Neural progenitor cell (in vitro differentiated cells): ENCODE measurements at regions not wholly inside any gene's neighbourhood (a gene's known extent, or its start where the extent isn't known, plus 50 kb on each side); places are given as distances from the start of the nearest gene placed in this dataset.

Experiments
- DNase-seq: peaks from one replicate; pipeline ENCODE4 v3.0.0-alpha.2; 2016; ENCODE audit warnings: low spot score
- H2AFZ ChIP-seq: fragments of 200-600 bp; sonication (generic); replicated peaks from 2 replicates; pipeline ENCODE4 v1.6.1; 2016; ENCODE audit warnings: antibody characterized with exemption
- H3F3A ChIP-seq: fragments of 200-600 bp; sonication (generic); 2 replicates; pipeline ENCODE4 v1.6.1; 2016; ENCODE audit warnings: antibody characterized with exemption, low read depth
- H3K27ac ChIP-seq: fragments of 200-600 bp; sonication (generic); 2 replicates; pipeline ENCODE4 v1.5.1; 2016; ENCODE audit warnings: mild to moderate bottlenecking
- H3K27me3 ChIP-seq: fragments of 200-600 bp; sonication (generic); 2 replicates; pipeline ENCODE4 v1.6.1; 2016; ENCODE audit warnings: mild to moderate bottlenecking, moderate library complexity
- H3K36me3 ChIP-seq: fragments of 200-600 bp; sonication (generic); 2 replicates; pipeline ENCODE4 v1.5.1; 2016
- H3K4me1 ChIP-seq: fragments of 200-600 bp; sonication (generic); 2 replicates; pipeline ENCODE4 v1.6.1; 2016; ENCODE audit warnings: mixed run types
- H3K4me2 ChIP-seq: fragments of 200-600 bp; sonication (generic); 2 replicates; pipeline ENCODE4 v1.6.1; 2016
- H3K4me3 ChIP-seq: fragments of 200-600 bp; sonication (generic); 2 replicates; pipeline ENCODE4 v1.5.1; 2016
- H3K79me2 ChIP-seq: fragments of 200-600 bp; sonication (generic); 2 replicates; pipeline ENCODE4 v1.6.1; 2016; ENCODE audit warnings: low read depth
- H3K9ac ChIP-seq: fragments of 200-600 bp; sonication (generic); 2 replicates; pipeline ENCODE4 v1.6.1; 2016
- H3K9me3 ChIP-seq: fragments of 200-600 bp; sonication (generic); 2 replicates; pipeline ENCODE4 v1.5.1; 2016; ENCODE audit warnings: low read depth
- H4K20me1 ChIP-seq: fragments of 200-600 bp; sonication (generic); 2 replicates; pipeline ENCODE4 v1.6.1; 2016; ENCODE audit warnings: low read depth
- H3K27ac Mint-ChIP-seq: 3 replicates; pipeline ENCODE4 v1.8.0; 2021; ENCODE audit warnings: mixed read lengths
- H3K27me3 Mint-ChIP-seq: 2 replicates; pipeline ENCODE4 v1.8.0; 2022; ENCODE audit warnings: low read depth, mild to moderate bottlenecking, inconsistent platforms, moderate library complexity, mixed read lengths; ENCODE audit not compliant: insufficient read depth
- H3K36me3 Mint-ChIP-seq: 3 replicates; pipeline ENCODE4 v1.8.0; 2021; ENCODE audit warnings: mixed read lengths
- H3K4me1 Mint-ChIP-seq: 3 replicates; pipeline ENCODE4 v1.8.0; 2021; ENCODE audit warnings: mixed read lengths
- H3K4me3 Mint-ChIP-seq: 3 replicates; pipeline ENCODE4 v1.8.0; 2021; ENCODE audit warnings: mild to moderate bottlenecking, moderate library complexity, mixed read lengths
- H3K9me3 Mint-ChIP-seq: 3 replicates; pipeline ENCODE4 v1.8.0; 2020; ENCODE audit warnings: mixed read lengths
- EZH2 ChIP-seq: fragments of 200-600 bp; sonication (generic); IDR thresholded peaks from 2 replicates; pipeline ENCODE4 v1.6.1; 2017; ENCODE audit warnings: antibody characterized with exemption, mild to moderate bottlenecking, moderate library complexity
- EZH2phosphoT487 ChIP-seq: fragments of 200-600 bp; sonication (generic); IDR thresholded peaks from 2 replicates; pipeline ENCODE4 v1.6.1; 2017; ENCODE audit warnings: antibody characterized with exemption
- TF ChIP-seq, protein P1 (sequence below): fragments of 200-600 bp; sonication (generic); IDR thresholded peaks from 2 replicates; pipeline ENCODE4 v1.5.1; 2017; ENCODE audit warnings: antibody characterized with exemption, mild to moderate bottlenecking

DNA sequence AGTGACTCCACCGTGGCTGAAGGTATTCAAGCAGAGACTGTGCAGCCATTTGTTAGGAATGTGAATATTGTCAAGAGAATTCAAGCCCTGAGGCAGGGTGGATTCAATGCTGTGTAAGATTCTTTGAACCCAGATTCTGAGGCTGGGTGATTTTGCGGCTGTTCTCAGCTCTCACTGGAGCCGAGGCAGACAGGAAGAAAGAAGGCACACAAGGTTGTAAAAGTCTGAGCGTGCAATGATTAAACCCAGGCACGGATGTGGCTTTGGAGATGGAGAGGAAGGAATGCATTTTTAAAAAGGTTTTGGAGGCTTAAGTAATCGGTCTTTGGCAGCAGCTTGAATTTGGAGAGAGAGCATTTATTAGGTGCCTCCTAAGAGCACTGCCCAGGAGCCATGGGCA is 187.9 kb downstream of the KATNAL1 start:
- peaks cover 10% of the 10 kb centered on the region for H3K27me3 Mint-ChIP-seq
- Histone ChIP-seq H3K36me3 (no peaks in the 10 kb centered on the region), H3F3A (peaks cover 4% of the 10 kb centered on the region), H3K27me3 (no peaks in the 10 kb centered on the region), H3K4me1 (peaks cover 4% of the 10 kb centered on the region), H4K20me1 (no peaks in the 10 kb centered on the region), H3K9ac (no peak overlapping the region), H3K27ac (no peak overlapping the region), H2AFZ (no peak overlapping the region), H3K9me3 (no peaks in the 10 kb centered on the region), H3K4me3 (no peak overlapping the region), H3K4me2 (no peak overlapping the region), H3K79me2 (no peaks in the 10 kb centered on the region)
- TF ChIP-seq EZH2 = no peak
- TF ChIP-seq EZH2phosphoT487 = no peak
- TF ChIP-seq, protein P1, sequence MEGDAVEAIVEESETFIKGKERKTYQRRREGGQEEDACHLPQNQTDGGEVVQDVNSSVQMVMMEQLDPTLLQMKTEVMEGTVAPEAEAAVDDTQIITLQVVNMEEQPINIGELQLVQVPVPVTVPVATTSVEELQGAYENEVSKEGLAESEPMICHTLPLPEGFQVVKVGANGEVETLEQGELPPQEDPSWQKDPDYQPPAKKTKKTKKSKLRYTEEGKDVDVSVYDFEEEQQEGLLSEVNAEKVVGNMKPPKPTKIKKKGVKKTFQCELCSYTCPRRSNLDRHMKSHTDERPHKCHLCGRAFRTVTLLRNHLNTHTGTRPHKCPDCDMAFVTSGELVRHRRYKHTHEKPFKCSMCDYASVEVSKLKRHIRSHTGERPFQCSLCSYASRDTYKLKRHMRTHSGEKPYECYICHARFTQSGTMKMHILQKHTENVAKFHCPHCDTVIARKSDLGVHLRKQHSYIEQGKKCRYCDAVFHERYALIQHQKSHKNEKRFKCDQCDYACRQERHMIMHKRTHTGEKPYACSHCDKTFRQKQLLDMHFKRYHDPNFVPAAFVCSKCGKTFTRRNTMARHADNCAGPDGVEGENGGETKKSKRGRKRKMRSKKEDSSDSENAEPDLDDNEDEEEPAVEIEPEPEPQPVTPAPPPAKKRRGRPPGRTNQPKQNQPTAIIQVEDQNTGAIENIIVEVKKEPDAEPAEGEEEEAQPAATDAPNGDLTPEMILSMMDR = no peak
- no peak overlapping the region for H3K4me3 Mint-ChIP-seq
- H3K4me1 Mint-ChIP-seq = peaks cover 32% of the 10 kb centered on the region
- H3K36me3 Mint-ChIP-seq = no peaks in the 10 kb centered on the region
- no peak overlapping the region for H3K27ac Mint-ChIP-seq
- no peak for DNase-seq
- peaks cover 10% of the 10 kb centered on the region for H3K9me3 Mint-ChIP-seq

DNA sequence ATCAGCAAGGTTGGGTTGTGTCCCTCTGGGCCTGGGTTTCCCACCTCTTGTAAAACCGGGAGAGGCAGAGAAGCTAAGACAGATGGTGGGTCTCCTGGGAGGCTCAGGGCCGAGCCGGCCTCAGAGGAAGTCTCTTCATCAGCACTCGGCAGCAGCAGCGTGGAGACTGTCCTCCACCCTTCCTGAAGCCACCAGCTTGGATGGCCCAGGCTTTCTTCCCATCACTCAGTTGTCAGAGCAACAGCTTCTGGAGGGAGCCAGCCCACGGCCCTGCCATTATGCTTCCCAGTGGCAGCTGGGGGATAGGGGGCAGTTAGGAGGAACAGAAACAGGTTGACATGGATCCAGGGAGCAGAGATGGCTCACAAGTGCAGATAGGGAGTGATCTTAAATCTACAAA is 191.0 kb downstream of the KATNAL1 start:
- H3K4me3 ChIP-seq = no peak overlapping the region

DNA sequence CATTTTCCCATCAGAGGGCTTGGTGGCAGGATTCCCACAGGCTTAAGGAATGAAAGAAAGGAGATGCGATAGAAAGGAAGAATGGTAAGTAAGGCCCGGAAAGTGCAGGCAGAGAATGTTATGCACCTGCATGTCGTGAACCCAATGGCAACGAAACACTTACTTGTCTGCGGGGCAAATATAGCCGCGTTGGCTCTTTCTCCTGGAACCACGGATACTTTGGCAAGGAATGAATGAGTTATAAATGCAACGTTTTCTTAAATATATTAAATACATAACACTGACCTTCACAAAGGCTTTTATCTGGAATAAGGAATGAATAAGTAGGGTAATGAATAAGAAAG is 192.1 kb downstream of the KATNAL1 start:
- no peaks in the 10 kb centered on the region for H3K36me3 ChIP-seq
- TF ChIP-seq EZH2 (no peak), EZH2phosphoT487 (no peak)
- TF ChIP-seq, protein P1 = no peak
- H3K27ac ChIP-seq = no peak overlapping the region
- peaks cover 71% of the 10 kb centered on the region for H3K4me1 Mint-ChIP-seq
- H3K36me3 Mint-ChIP-seq = no peaks in the 10 kb centered on the region
- no peak overlapping the region for H3K9ac ChIP-seq
- H3K27me3 Mint-ChIP-seq = peaks cover 8% of the 10 kb centered on the region
- H3K9me3 Mint-ChIP-seq = peaks cover 7% of the 10 kb centered on the region
- no peak for DNase-seq
- no peaks in the 10 kb centered on the region for H4K20me1 ChIP-seq
- peaks cover 24% of the 10 kb centered on the region for H3K4me1 ChIP-seq
- peak overlapping the region; percentile 62 for H3K4me3 ChIP-seq
- H3K4me2 ChIP-seq = peak overlapping the region; percentile 74
- peak overlapping the region; percentile 68 for H2AFZ ChIP-seq
- H3K27me3 ChIP-seq = no peaks in the 10 kb centered on the region
- H3K27ac Mint-ChIP-seq = peak overlapping the region; percentile 77
- H3K79me2 ChIP-seq = no peaks in the 10 kb centered on the region
- H3F3A ChIP-seq = peaks cover 19% of the 10 kb centered on the region
- no peaks in the 10 kb centered on the region for H3K9me3 ChIP-seq
- H3K4me3 Mint-ChIP-seq = peak overlapping the region; percentile 88

More for the DNA sequence above, 191.0 kb downstream of the KATNAL1 start:
- no peaks in the 10 kb centered on the region for H3K9me3 ChIP-seq
- peak overlapping the region; percentile 48 for H3K4me3 Mint-ChIP-seq
- H4K20me1 ChIP-seq = no peaks in the 10 kb centered on the region
- H3K27me3 Mint-ChIP-seq = peaks cover 8% of the 10 kb centered on the region
- H3K27ac ChIP-seq = no peak overlapping the region
- H3K9ac ChIP-seq = no peak overlapping the region
- no peaks in the 10 kb centered on the region for H3K36me3 Mint-ChIP-seq
- peaks cover 63% of the 10 kb centered on the region for H3K4me1 Mint-ChIP-seq
- peak overlapping the region; percentile 80 for H3K27ac Mint-ChIP-seq
- no peak for DNase-seq
- no peaks in the 10 kb centered on the region for H3K27me3 ChIP-seq
- H3K4me1 ChIP-seq = peaks cover 24% of the 10 kb centered on the region
- no peak overlapping the region for H2AFZ ChIP-seq
- H3F3A ChIP-seq = peaks cover 19% of the 10 kb centered on the region
- no peak overlapping the region for H3K4me2 ChIP-seq
- TF ChIP-seq, protein P1 = no peak
- TF ChIP-seq EZH2phosphoT487 = no peak
- TF ChIP-seq EZH2 = no peak
- H3K9me3 Mint-ChIP-seq = peaks cover 7% of the 10 kb centered on the region
- H3K79me2 ChIP-seq = no peaks in the 10 kb centered on the region
- H3K36me3 ChIP-seq = no peaks in the 10 kb centered on the region
